K562 (cell line): ENCODE measurements at regions not wholly inside any gene's neighbourhood (a gene's known extent, or its start where the extent isn't known, plus 50 kb on each side); places are given as distances from the start of the nearest gene placed in this dataset.

Experiments used
- ATF3 ChIP-seq, 2 experiments: fragments of 450-650 bp in 1 of 2; sonication (generic) in 1 of 2; formaldehyde crosslinking in 1 of 2; IDR thresholded peaks in 1 of 2; conservative IDR thresholded peaks in 1 of 2; 2 replicates each; pipeline versions ENCODE4 v1.6.1 to v1.8.1; 2016 to 2023; ENCODE audit warnings: mild to moderate bottlenecking in 2 of 2, moderate library complexity in 2 of 2, inconsistent platforms in 1 of 2, missing genetic modification reagents in 1 of 2
- CTCF ChIP-seq, 3 experiments: IDR thresholded peaks in 2 of 3; conservative IDR thresholded peaks in 1 of 3; 2 replicates each; pipeline ENCODE4 v1.5.1; 2011 to 2012; ENCODE audit warnings: low read length in 3 of 3, mild to moderate bottlenecking in 3 of 3, control low read depth in 2 of 3, improper control_type of control experiment in 1 of 3, inconsistent platforms in 1 of 3, low read depth in 1 of 3, mixed read lengths in 1 of 3, moderate library complexity in 1 of 3; ENCODE audit not compliant: insufficient read depth in 2 of 3
- MCM5 ChIP-seq: fragments of 450-650 bp; IDR thresholded peaks from 2 replicates; pipeline ENCODE4 v1.6.1; 2016; ENCODE audit warnings: low read depth
- MTA2 ChIP-seq: fragments of 450-650 bp; IDR thresholded peaks from 2 replicates; pipeline ENCODE4 v1.6.1; 2016; ENCODE audit warnings: low read depth
- MYBL2 ChIP-seq, 2 experiments: fragments of 450-650 bp in 1 of 2; sonication (generic) in 1 of 2; formaldehyde crosslinking in 1 of 2; IDR thresholded peaks; 2 replicates each; pipeline versions ENCODE4 v1.6.1 to v1.8.1; 2017 to 2022; ENCODE audit warnings: borderline replicate concordance in 1 of 2, inconsistent platforms in 1 of 2, low read depth in 1 of 2, mild to moderate bottlenecking in 1 of 2, missing genetic modification reagents in 1 of 2, moderate library complexity in 1 of 2
- NR4A1 ChIP-seq, 2 experiments: fragments of 250-450 bp in 1 of 2; fragments of 450-650 bp in 1 of 2; sonication (Bioruptor Pico) in 1 of 2; IDR thresholded peaks; 2 replicates each; pipeline versions ENCODE4 v1.4.0 to v1.6.1; 2016 to 2020; ENCODE audit warnings: mild to moderate bottlenecking in 2 of 2, missing compliant biosample characterization in 1 of 2, missing genetic modification characterization in 1 of 2, moderate library complexity in 1 of 2
- POLR2A ChIP-seq: fragments of 450-650 bp; conservative IDR thresholded peaks from 2 replicates; pipeline ENCODE4 v1.6.1; 2016
- TAF1 ChIP-seq: IDR thresholded peaks from 2 replicates; pipeline ENCODE4 v1.6.1; 2011; ENCODE audit warnings: mild to moderate bottlenecking, low read length, moderate library complexity; ENCODE audit not compliant: insufficient read depth, control insufficient read depth, severe bottlenecking; ENCODE audit errors: extremely low read depth
- TCF7L2 ChIP-seq: fragments of 150-350 bp; IDR thresholded peaks from 2 replicates; pipeline ENCODE4 v1.6.1; 2016; ENCODE audit warnings: low read depth, mild to moderate bottlenecking, low read length, moderate library complexity
- YY1 ChIP-seq, 3 experiments: IDR thresholded peaks; 2 replicates each; pipeline ENCODE4 v1.6.1; 2011; ENCODE audit warnings: low read length in 2 of 3, mild to moderate bottlenecking in 2 of 3, moderate library complexity in 2 of 3, borderline replicate concordance in 1 of 3, control low read depth in 1 of 3, low read depth in 1 of 3; ENCODE audit not compliant: insufficient read depth in 3 of 3, insufficient replicate concordance in 2 of 3, control insufficient read depth in 1 of 3, insufficient read length in 1 of 3; ENCODE audit errors: extremely low read depth in 1 of 3
- ZBTB26 ChIP-seq: fragments of 450-650 bp; formaldehyde crosslinking; IDR thresholded peaks from 2 replicates; pipeline ENCODE4 v1.4.0; 2022; ENCODE audit warnings: missing genetic modification characterization

GRCh38 chr2:226652369-226652768 is 147.3 kb downstream of the IRS1 start:
- TF ChIP-seq ZBTB26 (CRISPR knock-in tag) (no peak), NR4A1 (CRISPR knock-in tag; IDR thresholded peaks at IDR 0.05) (no peak), NR4A1 (tag; IDR thresholded peaks at IDR 0.05) (no peak), TCF7L2 (no peak), CTCF (IDR thresholded peaks at IDR 0.05 in 2 of 3, conservative IDR thresholded peaks at IDR 0.05 in 1 of 3; ENCODE audit: insufficient read depth in 2 of 3, low read depth in 1 of 3, low read length in 3 of 3) (no peak), MYBL2 (IDR thresholded peaks at IDR 0.05; ENCODE audit: low read depth) (no peak), MYBL2 (CRISPR knock-in tag; IDR thresholded peaks at IDR 0.05; ENCODE audit: borderline replicate concordance) (no peak), MCM5 (no peak), TAF1 (no peak), POLR2A (no peak), MTA2 (no peak), ATF3 (IDR thresholded peaks at IDR 0.05) (no peak), ATF3 (CRISPR knock-in tag; conservative IDR thresholded peaks at IDR 0.05) (no peak), YY1 (IDR thresholded peaks at IDR 0.05; ENCODE audit: borderline replicate concordance in 1 of 3, control insufficient read depth in 1 of 3, extremely low read depth in 1 of 3, insufficient read depth in 3 of 3, insufficient read length in 1 of 3, insufficient replicate concordance in 2 of 3, low read depth in 1 of 3, low read length in 2 of 3) (no peak)
